GM18867 (cell line): ENCODE measurements at regions not wholly inside any gene's neighbourhood (a gene's known extent, or its start where the extent isn't known, plus 50 kb on each side); places are given as distances from the start of the nearest gene placed in this dataset.
"Not testable (repeated sequence)": the region's sequence is repeated elsewhere in the genome, so short reads cannot be mapped to it uniquely, and the experiment has no call there.

ENCODE experiments used
- ATAC-seq: cut with Tn5 transposase; IDR thresholded peaks from one replicate; pipeline ENCODE4 v1.9.1; 2021; ENCODE audit warnings: mild to moderate bottlenecking, moderate library complexity; ENCODE audit not compliant: unreplicated experiment

DNA sequence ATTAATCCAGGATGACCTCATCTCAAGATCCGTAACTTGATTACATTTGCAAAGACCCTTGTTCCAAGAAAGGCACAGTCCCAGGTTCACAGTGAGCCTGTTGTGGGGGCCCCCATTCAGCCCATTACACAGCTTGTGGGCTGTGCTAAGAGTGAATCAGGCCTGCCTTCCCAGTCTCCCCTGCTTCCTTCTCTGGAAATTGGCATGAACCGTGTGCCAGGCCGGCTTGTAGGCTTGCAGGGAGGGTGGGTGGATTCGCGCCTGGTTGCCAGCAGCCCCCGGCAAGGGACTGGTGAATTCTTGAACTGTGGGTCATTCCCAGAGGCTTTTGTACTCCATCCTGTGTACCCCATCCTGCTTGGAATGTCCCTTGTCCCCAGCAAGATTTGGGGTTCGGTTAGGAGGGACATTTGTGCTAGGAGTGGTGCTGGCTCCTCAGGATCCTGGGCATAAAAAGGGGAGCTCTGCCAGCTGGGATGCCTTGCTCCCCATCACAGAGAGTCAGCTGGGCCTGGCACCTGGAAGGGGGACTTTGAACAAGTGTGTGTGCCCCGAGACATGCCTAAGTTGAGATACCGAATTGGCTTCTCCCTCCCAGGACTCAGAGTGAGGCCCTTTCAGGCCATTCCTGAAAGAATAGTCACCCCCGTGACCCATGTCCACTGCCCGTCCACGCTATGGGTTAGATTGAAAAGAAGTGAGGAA is 818.2 kb downstream of the BRD1 start:
- no peak for ATAC-seq

DNA sequence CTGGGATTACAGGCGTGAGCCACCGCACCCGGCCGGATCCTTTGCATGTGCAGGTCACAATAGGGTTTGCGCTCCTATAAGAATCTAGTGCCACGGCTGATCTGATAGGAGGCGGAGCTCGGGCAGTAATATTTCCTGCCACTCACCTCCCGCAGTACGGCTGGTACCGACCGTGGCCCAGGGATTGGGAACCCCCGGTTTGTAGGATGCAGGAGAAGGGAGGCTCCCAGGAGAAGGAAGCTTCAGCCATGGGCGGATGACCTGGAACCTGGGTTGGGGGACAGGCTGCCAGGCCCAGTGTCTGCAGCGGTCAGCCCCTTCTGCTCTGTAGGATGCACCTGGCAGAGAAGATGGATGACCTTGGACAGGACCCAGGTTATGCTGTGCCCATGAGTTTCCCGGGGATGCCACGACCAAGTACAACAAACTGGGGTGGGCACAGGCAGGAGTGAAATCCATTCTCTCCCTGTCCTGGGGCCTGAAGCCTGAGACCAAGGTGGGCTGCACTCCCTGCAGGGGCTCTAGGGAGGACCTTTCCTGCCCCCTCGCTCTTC is 818.9 kb downstream of the BRD1 start:
- ATAC-seq = no peak

DNA sequence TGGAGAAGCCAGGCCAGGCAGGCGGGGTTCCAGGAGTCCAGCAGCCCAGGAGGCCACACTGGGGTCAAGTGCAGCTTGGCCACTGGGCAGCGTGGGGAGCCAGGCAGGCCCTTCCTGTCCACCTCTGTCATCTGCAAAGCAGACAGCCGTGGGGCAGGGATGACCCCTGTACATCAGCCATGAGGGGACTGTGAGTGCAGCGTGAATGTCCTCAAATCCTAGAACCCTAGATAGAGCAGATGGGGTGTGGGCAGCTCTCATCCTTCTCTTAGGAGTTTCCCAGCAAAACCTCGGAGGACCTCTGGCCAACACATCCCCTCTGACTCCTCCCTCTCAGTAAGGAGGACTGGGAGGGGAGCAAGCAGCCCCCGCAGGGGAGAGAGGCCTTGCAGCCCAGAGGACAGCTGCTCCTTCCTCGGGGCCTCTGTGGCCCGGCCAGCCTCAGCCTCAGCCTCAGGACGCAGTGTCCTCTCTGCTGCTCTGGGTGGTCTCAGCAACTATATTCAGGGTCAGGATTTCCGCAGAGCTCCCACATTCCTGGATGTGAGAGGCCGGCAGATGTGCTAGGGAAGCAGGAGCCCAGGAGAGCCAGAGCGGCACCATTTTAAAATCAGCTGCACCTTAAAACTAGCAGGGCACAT is 820.5 kb downstream of the BRD1 start:
- no peak for ATAC-seq

DNA sequence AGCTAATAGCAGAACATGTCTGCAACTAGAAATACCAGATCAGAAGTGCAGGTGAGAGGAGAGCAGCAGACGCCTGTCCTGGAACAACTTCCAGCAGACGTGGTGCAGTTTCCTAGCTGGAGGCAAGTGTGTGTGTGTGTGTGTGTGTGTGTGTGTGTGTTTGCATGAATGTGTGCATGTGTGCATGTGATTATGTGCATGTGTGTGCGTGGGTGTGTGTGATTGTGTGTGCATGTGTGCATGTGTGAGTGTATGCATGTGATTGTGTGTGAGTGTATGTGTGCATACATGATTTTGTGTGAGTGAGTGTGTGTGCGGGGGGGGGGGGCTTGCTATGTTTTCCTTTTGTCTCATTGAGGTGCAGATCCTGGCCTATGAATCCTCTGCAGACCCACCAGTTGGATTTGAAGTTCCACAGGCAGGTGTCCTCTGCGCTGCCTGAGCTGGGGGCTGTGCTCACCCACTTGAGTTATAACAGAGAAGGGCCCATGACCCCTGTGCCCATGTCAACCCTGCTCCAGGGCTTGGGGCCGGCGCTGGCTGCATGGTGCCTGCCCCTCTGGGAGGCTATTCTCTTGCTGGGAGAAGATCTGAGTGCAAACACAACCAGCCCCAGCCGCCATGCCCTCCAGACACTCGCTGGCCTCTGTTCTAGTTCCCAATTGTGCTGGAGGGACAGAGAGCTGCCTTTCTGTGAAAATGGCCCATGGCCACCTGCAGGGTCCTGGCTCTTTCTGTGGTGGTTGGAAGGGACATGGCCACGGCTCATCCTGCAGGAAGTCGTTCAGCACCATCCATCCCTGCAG is 821.3 kb downstream of the BRD1 start:
- no peak for ATAC-seq

DNA sequence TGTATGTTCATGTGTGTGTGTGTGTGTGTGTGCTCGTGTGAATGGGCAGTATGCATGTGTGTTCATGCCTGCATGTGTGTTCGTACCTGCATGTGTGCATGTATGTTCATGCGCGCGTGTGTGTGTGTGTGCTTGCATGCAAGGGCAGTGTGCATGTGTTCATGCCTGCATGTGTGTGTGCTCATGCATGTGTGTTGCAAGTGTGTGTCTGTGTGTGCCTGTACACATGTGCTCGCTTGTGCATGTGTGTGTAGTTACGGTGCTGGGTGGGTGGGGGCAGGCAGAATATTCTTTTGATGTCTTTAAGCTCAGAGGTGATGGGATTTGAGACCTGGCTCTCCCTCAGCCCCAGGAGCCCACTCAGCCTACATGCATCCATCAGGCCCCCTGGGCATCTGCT is 822.1 kb downstream of the BRD1 start:
- ATAC-seq = no peak

DNA sequence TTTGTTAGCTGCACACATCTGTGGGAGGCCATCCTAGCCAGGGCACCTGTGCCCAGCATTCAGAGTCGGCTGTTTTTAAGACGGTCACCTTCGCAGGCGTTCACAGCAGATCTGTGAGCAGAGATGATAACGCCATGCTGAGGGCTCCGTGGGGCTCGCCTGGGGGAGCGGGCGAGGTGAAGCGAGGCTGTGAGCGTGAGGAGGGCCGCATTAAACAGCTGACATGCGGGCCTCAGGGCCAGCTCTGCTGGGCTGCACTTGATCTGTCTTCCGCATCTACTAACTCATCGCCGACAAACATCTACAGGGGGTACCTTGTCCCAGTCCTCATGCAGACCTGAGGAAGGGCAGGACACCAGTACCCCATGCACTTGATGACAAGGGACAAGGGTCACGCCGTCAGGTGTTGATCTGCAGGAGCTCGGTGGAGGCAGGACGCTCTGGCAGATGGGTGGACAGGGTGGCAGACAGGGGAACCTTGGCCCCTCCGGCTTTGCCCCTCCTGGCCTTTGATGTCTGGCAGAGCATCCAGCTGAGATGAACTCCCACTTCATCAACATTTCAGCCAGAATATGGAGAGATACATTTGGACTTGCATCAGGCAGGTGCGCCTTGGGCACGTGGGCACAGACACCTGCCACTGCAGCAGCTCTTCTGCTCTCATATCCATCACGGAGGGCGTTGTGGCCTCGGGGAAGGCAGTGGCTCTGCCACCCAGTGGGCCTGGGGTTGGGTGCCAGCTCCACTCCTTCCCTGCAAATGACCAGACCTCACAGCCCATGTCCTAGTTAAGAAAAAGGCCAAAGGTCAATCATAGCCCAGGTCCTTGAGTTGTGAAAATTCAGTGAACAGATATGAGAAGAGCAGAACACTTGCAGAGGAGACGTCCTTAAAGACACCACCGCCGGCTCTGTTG is 822.9 kb downstream of the BRD1 start:
- no peak for ATAC-seq

DNA sequence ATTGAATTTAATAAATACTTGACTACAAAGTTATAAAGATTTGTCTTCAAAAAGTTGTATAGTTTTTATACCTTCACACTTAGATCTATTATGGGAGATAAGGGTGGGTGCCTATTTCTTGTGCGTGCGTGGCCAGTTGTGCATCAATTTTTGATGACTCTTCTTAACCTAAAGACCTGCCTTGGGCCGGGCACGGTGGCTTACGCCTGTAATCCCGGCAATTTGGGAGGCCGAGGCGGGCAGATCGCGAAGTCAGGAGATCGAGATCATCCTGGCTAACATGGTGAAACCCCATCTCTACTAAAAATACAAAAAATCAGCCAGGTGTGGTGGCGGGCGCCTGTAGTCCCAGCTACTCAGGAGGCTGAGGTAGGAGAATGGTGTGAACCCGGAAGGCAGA is 830.1 kb downstream of the BRD1 start:
- ATAC-seq = not testable (repeated sequence)

DNA sequence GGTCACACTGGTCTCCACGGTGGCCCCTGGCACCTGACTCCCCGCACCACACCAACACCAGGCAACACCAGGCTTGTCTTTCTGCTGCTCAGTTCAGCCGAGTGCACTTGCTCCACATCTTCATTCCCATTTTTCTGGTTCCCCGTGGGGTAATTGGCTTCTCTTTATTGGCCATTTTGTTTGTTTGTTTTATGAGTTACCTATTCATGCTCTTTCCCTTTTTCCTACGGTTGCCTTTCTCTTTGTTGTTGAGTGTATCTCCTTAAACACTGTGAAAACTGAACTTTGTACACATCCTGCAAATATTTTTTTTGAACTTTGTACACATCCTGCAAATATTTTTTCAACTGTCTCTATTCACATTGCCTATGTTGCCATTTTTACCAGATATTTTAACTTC is 834.0 kb downstream of the BRD1 start:
- ATAC-seq = no peak

DNA sequence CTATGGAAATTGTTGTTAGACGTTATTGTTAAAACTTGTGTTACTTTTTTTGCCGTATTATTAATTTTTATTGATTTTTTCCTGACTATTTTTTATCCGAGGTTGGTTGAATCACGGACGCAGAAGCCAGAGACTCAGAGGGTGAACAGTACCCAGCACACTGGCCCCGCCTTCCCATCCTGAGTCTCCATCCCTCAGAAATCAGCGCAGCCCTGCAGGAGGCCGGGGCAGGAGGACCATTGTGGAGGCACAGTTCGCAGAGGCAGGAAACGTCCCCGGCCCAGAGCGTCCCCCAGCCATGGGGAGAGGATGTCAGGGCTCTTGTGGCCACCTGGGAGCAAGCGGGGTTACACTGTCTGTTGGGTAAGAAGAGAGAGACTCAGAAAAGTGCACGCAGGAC is 843.0 kb downstream of the BRD1 start:
- no peak for ATAC-seq

DNA sequence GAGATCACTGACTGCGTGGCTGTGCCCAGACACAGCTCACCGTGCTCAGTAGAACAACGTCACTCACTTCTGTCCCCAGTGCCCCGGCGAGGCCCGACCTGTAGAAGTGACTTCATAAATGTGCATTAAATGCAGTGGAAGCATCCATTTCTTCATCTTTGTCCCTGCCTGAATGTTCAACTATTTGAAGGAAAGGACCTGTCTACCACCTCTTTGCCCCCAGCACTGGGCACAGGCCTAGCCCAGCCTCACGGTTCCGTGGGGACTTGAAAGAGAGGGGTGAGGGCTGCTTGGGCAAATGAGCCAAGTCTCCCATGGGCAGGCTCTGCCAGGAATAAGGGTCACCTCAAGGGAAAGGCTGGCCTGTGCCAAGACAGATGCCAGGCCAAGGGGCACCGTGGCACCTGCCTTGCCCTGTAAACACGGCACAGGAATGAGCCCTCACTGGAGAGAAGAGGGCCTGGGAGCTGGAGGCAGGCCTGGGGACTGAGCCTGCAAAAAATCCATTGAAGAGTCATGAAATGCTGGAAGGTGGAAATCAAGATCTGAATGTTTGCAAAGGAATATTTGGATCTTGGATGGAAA is 845.3 kb downstream of the BRD1 start:
- ATAC-seq = no peak

DNA sequence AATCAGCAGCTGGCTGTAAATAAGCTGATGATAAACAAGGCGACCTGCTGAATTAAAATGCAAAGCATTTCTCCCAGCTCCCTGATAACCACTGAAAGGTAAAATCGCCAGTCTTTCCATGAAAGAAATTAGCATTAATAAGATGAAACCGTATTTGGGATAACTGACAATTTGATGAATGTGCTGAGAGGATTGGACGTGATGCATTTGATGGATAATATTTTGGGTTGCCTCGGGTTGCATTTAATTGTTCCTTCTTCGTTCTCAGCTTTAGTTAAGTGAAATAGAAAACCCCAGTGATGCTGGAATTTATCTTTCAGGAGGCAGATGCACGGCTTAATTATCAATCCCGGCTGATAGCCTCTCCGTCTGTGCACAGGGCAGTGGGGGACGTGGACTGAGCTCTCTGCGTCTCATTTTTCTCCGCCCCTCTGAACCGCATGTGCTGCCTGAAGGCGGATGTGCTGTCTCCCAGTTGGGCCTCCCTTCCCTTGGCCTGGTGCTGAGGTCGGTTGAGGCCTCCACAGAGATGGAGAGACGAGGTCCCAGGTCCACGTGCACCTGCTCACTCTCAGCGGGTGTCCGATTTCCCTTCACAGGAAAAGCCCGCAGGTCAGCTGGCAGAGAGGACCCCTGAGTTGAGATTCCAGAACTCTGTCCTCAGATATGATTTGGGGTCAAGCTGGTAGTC is 846.2 kb downstream of the BRD1 start:
- no peak for ATAC-seq

DNA sequence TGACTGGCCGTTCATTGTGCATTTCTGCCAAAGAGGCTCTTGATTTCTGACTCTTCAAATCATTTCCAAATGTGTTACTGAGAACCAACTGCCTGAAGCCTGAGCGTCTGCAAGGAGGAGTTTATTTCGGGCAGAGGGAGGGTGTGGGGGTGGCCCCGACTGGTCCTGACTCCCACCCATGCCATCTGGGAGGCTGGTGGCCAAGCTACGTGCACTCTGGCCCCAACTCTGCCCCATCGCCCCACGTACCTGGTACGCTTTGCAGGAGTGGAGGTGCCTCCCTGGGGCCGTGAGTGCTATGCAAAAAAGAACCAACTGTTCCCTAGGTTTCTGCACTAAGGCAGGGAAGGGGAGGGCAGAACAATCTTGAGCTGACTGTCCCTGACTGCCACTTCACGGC is 846.8 kb downstream of the BRD1 start:
- ATAC-seq = no peak

DNA sequence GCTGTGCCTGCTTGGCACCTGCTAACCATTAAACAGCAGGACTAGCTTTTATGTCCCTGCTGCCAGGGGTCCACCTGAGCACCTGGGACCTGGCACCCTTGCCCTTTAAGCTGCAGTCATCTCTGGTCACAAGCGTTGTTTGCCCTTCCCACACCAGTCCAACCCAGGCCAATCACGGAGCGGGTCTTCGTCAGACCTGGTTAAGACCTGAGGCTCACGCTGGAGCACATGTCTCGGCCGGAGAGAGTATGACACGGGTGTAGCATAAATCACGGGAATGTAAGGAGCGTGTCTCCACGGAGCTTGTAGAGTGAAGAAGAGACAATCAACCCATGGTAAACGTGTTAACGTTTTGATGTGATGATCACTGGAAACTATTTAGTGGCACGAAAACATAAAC is 847.3 kb downstream of the BRD1 start:
- no peak for ATAC-seq

DNA sequence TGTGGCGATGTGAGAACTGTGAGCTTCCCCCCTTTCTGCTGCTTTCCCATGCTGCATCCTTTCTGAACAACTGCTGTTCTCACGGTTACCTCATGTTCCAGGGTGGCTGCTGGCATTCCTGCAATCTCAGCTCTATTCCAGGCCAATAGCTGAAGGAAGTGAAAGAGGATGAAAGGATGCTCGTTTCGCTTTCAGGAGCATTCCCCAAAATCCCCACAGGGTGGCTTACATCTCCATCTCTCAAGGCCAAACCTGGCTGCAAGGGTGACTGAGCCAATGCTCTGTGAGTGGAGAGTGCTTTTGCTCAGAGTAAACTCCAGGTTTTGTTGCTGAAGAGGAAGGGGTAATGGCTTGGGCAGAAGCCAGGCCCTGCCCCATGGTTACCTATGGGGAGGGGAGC is 848.2 kb downstream of the BRD1 start:
- no peak for ATAC-seq

DNA sequence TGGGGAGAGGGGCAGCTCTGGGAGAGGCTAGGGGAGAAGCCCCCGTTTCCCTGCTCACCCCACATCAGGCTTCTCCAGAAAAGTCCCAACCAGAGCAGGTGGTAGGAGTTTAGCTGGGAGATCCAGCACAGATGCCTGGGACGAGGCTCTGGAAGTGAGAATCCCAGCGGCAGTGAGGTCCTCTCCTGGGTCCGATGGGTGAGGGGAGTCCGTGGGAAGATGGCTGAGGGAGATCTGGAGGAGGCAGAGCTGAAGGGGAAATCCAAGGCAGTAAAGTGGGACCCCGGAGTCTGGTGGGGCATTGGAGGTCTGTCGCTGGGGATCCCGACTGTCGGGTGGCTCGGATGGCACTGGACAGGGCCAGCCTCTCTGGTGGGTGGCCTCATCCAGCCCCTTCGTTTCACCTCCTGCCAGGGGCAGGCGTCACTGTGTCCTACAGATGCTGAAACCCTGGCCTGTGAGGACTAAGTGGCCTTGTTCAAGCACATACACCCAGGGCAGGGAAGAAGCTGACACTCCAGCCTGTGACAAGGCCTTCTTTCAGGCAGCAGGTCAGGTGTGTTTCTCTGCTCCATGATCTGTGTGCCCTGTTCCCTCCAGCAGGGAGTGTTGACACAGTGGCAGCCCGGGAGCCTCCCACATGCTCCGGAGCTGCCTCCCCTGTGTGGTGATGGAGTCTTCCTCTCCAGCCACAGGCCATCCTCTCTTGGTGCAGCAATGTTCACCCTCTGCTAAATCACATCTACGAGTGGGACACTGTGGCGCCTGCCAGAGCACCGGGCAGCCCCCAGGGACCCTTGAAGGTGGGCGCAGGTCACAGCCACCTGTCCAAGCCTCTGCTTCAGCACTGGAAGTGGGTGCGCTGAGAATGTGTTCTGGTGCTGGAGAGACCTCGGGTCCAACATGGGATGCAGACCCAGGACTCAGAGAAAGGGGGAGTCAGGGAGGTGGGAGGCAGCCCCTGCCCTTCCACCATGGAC is 850.8 kb downstream of the BRD1 start:
- ATAC-seq = no peak

DNA sequence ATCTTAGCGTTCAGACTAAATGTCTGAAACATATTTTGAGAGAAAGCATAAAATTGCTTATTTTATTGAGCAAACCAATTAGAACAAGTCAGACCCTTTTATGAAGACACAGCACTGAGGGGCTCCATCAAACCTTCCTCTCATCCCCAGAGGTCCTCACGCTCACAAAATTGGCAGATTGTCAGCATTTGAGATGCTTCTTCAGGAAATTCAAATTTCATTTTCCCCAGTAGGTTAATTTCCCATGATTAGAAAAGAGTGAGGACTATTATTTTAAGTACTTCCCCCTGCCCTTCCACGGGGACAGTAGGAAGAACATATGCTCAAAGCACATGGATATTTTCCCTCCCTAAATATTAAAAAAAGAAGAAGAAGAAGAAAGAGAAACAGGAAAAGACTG is 851.8 kb downstream of the BRD1 start:
- no peak for ATAC-seq

DNA sequence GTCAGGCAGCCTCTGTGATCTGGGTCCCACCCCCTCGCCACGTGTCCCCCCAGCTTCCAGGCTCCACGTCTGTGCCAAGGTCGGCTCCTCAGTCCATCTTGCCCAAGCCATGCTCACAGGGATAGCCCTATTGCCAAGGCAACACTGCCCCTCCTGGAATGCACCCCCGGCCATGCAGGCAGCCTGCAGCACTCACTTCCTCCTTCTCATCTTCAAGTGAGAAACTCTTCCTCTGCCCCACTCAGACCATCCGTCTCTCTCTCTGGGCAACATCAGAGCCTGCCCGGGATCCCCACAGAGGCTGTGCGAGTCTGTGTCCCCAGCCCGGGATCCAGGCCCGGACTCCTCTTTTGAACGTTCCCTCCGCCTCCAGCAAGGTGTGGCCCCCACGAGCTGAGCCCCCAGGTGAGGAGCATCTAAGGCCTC is 852.3 kb downstream of the BRD1 start:
- no peak for ATAC-seq

DNA sequence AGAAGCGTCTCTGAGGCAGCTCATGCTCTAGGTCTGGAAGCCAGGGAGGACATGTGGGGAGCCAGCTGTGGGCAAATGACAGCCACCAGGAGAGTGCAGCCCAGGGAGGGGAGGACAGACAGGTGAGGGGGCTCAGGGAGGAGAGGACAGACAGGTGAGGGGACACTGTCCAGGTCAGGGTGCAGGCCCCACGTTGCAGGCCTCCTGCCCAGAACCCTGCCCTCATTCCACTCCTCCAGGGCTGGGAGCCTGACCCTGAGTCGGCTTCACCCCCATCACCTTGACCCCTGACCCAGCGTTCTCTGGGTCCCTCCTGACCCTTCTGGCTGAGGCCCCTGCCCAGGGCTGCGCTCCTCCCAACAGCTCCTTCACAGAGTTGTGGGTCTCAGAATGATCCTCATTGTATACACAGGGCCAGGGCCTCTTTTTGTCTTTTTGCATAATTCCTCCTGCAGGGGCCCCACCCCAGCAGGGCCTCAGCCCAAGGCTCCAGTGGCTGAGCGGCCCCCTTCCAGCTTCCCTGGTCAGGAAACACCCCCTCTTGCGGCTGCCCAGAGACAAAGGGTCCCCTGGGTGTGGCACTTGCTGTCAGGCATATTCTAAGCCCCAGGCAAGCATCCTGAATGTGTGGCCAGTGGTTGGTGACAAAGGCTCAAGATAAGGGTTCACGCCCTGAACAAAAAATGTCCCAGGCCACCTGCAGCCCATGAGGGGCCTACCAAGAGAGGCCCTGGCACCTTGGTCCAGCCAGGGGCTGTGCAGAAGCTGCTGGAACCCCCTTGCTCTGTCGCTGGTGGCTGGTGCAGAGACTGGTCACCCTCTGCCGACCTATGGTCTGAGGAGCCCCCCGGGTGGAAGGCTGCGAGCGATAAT is 853.0 kb downstream of the BRD1 start:
- no peak for ATAC-seq
